ENCODE measurements at regions not wholly inside any gene's neighbourhood (a gene's known extent, or its start where the extent isn't known, plus 50 kb on each side); places are given as distances from the start of the nearest gene placed in this dataset.

- TF ChIP-seq CTCF (IDR thresholded peaks at IDR 0.05) (no peak), POLR2A (IDR thresholded peaks at IDR 0.05) (no peak)
Observed at GRCh38 chr9:120197605-120198004, 382.4 kb downstream of the CDK5RAP2 start.
